SK-N-SH treated with all-trans-retinoic acid at 6 μM for 48 hours (cell line): ENCODE measurements at regions not wholly inside any gene's neighbourhood (a gene's known extent, or its start where the extent isn't known, plus 50 kb on each side); places are given as distances from the start of the nearest gene placed in this dataset.

Experiments
- ATAC-seq: fragments of 200-7000 bp; cut with Tn5 transposase; 3 replicates; pipeline ENCODE4 v1.9.1; 2020; ENCODE audit warnings: mild to moderate bottlenecking, moderate library complexity
- ARNTL ChIP-seq: fragments of 450-650 bp; formaldehyde crosslinking; IDR thresholded peaks from 2 replicates; pipeline ENCODE4 v1.5.0; 2020; ENCODE audit warnings: low read depth, mild to moderate bottlenecking, moderate library complexity, borderline replicate concordance
- BACH2 ChIP-seq: fragments of 250-450 bp; sonication (Bioruptor Pico); IDR thresholded peaks from 2 replicates; pipeline ENCODE4 v1.9.0; 2021; ENCODE audit warnings: mild to moderate bottlenecking, borderline replicate concordance
- CREB5 ChIP-seq: fragments of 250-450 bp; sonication (Bioruptor Pico); IDR thresholded peaks from 2 replicates; pipeline ENCODE4 v1.5.1; 2020; ENCODE audit warnings: low read depth, mild to moderate bottlenecking, moderate library complexity
- CSDC2 ChIP-seq: fragments of 250-450 bp; sonication (Bioruptor Pico); IDR thresholded peaks from 2 replicates; pipeline ENCODE4 v1.5.0; 2020; ENCODE audit warnings: mild to moderate bottlenecking, moderate library complexity
- GLIS3 ChIP-seq: fragments of 250-450 bp; sonication (Bioruptor Pico); IDR thresholded peaks from 2 replicates; pipeline ENCODE4 v1.5.0; 2020; ENCODE audit warnings: mild to moderate bottlenecking, moderate library complexity
- ISL1 ChIP-seq: fragments of 250-450 bp; sonication (Bioruptor Pico); IDR thresholded peaks from 2 replicates; pipeline ENCODE4 v2.1.2; 2022; ENCODE audit warnings: mild to moderate bottlenecking, moderate library complexity
- OSR1 ChIP-seq: fragments of 250-450 bp; sonication (Bioruptor Pico); IDR thresholded peaks from 2 replicates; pipeline ENCODE4 v1.8.0; 2022; ENCODE audit warnings: moderate library complexity, mild to moderate bottlenecking, inconsistent platforms
- PATZ1 ChIP-seq: fragments of 250-450 bp; sonication (Bioruptor Pico); IDR thresholded peaks from 2 replicates; pipeline ENCODE4 v1.8.0; 2020; ENCODE audit warnings: mild to moderate bottlenecking, moderate library complexity, borderline replicate concordance
- PPARA ChIP-seq: fragments of 250-450 bp; sonication (Bioruptor Pico); IDR thresholded peaks from 2 replicates; pipeline ENCODE4 v1.5.0; 2020; ENCODE audit warnings: mild to moderate bottlenecking, borderline replicate concordance
- RARB ChIP-seq: fragments of 250-450 bp; sonication (Bioruptor Pico); IDR thresholded peaks from 2 replicates; pipeline ENCODE4 v1.8.0; 2021; ENCODE audit warnings: mild to moderate bottlenecking, moderate library complexity
- SNAI2 ChIP-seq: fragments of 250-450 bp; sonication (Bioruptor Pico); IDR thresholded peaks from 2 replicates; pipeline ENCODE4 v1.5.0; 2020; ENCODE audit warnings: mild to moderate bottlenecking, moderate library complexity
- TCF4 ChIP-seq: fragments of 250-450 bp; sonication (Bioruptor Pico); IDR thresholded peaks from 2 replicates; pipeline ENCODE4 v1.8.0; 2021; ENCODE audit warnings: mild to moderate bottlenecking, moderate library complexity, borderline replicate concordance
- TOX ChIP-seq: fragments of 250-450 bp; sonication (Bioruptor Pico); IDR thresholded peaks from 2 replicates; pipeline ENCODE4 v1.8.0; 2021; ENCODE audit warnings: mild to moderate bottlenecking, moderate library complexity, borderline replicate concordance
- ZC3H10 ChIP-seq: fragments of 250-450 bp; sonication (Bioruptor Pico); IDR thresholded peaks from 2 replicates; pipeline ENCODE4 v1.5.1; 2021; ENCODE audit warnings: mild to moderate bottlenecking, moderate library complexity
- ZFP3 ChIP-seq: fragments of 250-450 bp; sonication (Bioruptor Pico); IDR thresholded peaks from 2 replicates; pipeline ENCODE4 v1.5.0; 2020; ENCODE audit warnings: mild to moderate bottlenecking, moderate library complexity
- ZFP30 ChIP-seq: fragments of 450-650 bp; formaldehyde crosslinking; IDR thresholded peaks from 2 replicates; pipeline ENCODE4 v1.5.0; 2022; ENCODE audit warnings: mild to moderate bottlenecking, moderate library complexity
- ZNF565 ChIP-seq: fragments of 450-650 bp; formaldehyde crosslinking; conservative IDR thresholded peaks from 2 replicates; pipeline ENCODE4 v1.5.0; 2020; ENCODE audit warnings: low read depth, mild to moderate bottlenecking, moderate library complexity
- ZNF70 ChIP-seq: fragments of 450-650 bp; formaldehyde crosslinking; IDR thresholded peaks from 2 replicates; pipeline ENCODE4 v1.5.0; 2020; ENCODE audit warnings: mild to moderate bottlenecking, moderate library complexity
- TF ChIP-seq, protein P1 (sequence below): fragments of 250-450 bp; sonication (Bioruptor Pico); IDR thresholded peaks from 2 replicates; pipeline ENCODE4 v1.5.1; 2021; ENCODE audit warnings: mild to moderate bottlenecking, moderate library complexity
- TF ChIP-seq, protein P2 (sequence below): fragments of 250-450 bp; sonication (Bioruptor Pico); IDR thresholded peaks from 2 replicates; pipeline ENCODE4 v1.5.0; 2020; ENCODE audit warnings: mild to moderate bottlenecking, moderate library complexity

- ATAC-seq = no peak
- no peak for TF ChIP-seq ZNF70 (CRISPR knock-in tag)
- TF ChIP-seq, protein P1, sequence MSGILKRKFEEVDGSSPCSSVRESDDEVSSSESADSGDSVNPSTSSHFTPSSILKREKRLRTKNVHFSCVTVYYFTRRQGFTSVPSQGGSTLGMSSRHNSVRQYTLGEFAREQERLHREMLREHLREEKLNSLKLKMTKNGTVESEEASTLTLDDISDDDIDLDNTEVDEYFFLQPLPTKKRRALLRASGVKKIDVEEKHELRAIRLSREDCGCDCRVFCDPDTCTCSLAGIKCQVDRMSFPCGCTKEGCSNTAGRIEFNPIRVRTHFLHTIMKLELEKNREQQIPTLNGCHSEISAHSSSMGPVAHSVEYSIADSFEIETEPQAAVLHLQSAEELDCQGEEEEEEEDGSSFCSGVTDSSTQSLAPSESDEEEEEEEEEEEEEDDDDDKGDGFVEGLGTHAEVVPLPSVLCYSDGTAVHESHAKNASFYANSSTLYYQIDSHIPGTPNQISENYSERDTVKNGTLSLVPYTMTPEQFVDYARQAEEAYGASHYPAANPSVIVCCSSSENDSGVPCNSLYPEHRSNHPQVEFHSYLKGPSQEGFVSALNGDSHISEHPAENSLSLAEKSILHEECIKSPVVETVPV (CRISPR knock-in tag) = no peak
- TF ChIP-seq ZNF565 = no peak
- TF ChIP-seq ZFP3 = no peak
- TF ChIP-seq PPARA (CRISPR knock-in tag) = no peak
- TF ChIP-seq ARNTL (CRISPR knock-in tag) = no peak
- TF ChIP-seq RARB (CRISPR knock-in tag) = no peak
- no peak for TF ChIP-seq PATZ1 (CRISPR knock-in tag)
- TF ChIP-seq CSDC2 = no peak
- TF ChIP-seq, all 23 proteins: peak for 0
Observed at GRCh38 chr5:118451697-118452247, 536.6 kb downstream of the DTWD2 start.

GRCh38 chr5:118450554-118451332 lies 537.6 kb downstream of the DTWD2 start:
- TF ChIP-seq CSDC2 (no peak), RARB (CRISPR knock-in tag) (no peak), TOX (no peak), ZNF565 (no peak), ZFP3 (no peak), ZFP30 (CRISPR knock-in tag) (no peak), ARNTL (CRISPR knock-in tag) (no peak), SNAI2 (CRISPR knock-in tag) (no peak), ZNF70 (CRISPR knock-in tag) (no peak), PATZ1 (CRISPR knock-in tag) (no peak), PPARA (CRISPR knock-in tag) (no peak), CREB5 (no peak), OSR1 (CRISPR knock-in tag) (no peak), TCF4 (CRISPR knock-in tag) (no peak), GLIS3 (CRISPR knock-in tag) (no peak)
- TF ChIP-seq, protein P1 (CRISPR knock-in tag) = no peak
- TF ChIP-seq, protein P2, sequence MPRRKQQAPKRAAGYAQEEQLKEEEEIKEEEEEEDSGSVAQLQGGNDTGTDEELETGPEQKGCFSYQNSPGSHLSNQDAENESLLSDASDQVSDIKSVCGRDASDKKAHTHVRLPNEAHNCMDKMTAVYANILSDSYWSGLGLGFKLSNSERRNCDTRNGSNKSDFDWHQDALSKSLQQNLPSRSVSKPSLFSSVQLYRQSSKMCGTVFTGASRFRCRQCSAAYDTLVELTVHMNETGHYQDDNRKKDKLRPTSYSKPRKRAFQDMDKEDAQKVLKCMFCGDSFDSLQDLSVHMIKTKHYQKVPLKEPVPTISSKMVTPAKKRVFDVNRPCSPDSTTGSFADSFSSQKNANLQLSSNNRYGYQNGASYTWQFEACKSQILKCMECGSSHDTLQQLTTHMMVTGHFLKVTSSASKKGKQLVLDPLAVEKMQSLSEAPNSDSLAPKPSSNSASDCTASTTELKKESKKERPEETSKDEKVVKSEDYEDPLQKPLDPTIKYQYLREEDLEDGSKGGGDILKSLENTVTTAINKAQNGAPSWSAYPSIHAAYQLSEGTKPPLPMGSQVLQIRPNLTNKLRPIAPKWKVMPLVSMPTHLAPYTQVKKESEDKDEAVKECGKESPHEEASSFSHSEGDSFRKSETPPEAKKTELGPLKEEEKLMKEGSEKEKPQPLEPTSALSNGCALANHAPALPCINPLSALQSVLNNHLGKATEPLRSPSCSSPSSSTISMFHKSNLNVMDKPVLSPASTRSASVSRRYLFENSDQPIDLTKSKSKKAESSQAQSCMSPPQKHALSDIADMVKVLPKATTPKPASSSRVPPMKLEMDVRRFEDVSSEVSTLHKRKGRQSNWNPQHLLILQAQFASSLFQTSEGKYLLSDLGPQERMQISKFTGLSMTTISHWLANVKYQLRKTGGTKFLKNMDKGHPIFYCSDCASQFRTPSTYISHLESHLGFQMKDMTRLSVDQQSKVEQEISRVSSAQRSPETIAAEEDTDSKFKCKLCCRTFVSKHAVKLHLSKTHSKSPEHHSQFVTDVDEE = no peak
- ATAC-seq = no peak

- ATAC-seq = no peak
- TF ChIP-seq ZNF70 (CRISPR knock-in tag) (no peak), ZC3H10 (CRISPR knock-in tag) (no peak), CSDC2 (no peak), RARB (CRISPR knock-in tag) (no peak), BACH2 (CRISPR knock-in tag) (no peak), OSR1 (CRISPR knock-in tag) (no peak), ZFP3 (no peak), CREB5 (no peak), GLIS3 (CRISPR knock-in tag) (no peak), TCF4 (CRISPR knock-in tag) (no peak), ZNF565 (no peak), ZFP30 (CRISPR knock-in tag) (no peak), ISL1 (CRISPR knock-in tag) (no peak), PATZ1 (CRISPR knock-in tag) (no peak)
Observed at GRCh38 chr5:118447350-118447749, 541.0 kb downstream of the DTWD2 start.
